GM19035 (cell line): ENCODE measurements at regions not wholly inside any gene's neighbourhood (a gene's known extent, or its start where the extent isn't known, plus 50 kb on each side); places are given as distances from the start of the nearest gene placed in this dataset.

Experiments
- ATAC-seq: cut with Tn5 transposase; IDR thresholded peaks from one replicate; pipeline ENCODE4 v1.9.1; 2021; ENCODE audit not compliant: unreplicated experiment

- no peak for ATAC-seq
These were observed 63.4 kb upstream of the PPP2R5A start for GRCh38 chr1:212221801-212222200.

DNA sequence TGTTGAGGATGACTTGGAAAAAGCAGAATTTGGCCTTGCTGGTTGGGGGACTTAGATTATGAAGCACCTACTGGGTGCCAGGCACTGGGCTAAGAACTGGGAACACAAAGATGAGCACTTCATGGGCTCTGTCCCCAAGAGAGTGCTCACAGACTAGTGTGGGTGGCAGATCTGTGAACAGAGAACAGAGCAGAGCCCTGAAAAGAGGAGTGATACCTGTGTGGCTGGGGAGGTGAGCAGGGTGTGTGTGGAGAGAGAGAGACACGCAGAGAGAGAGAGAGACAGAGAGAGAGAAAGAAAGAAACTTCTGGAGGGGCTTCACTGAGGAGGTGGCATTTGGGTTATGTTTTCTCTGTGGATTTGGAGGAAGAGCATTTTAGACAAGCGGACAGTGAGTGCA is 61.1 kb upstream of the PPP2R5A start:
- ATAC-seq: no peak

DNA sequence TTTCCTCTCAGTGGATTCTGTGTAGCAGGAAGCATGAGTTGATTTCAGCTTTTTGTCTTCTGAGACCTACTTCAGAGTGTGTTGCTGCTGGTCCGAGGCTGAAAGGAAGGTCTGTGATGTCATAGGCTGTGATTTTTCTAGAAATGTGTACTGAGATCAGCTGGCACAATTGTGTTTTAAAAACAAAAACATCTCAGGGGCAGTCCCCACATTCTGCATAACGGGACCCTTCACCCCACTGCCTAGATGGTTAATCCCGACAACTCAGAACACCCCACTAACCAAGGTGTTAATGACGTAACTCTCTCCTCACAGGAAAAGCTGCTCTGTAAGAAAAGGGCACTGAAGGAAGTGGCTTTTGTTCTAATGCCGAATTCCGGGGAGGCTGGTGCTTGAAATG is 59.8 kb upstream of the PPP2R5A start:
- no peak for ATAC-seq

GRCh38 chr1:212225871-212226302 is 59.3 kb upstream of the PPP2R5A start:
- no peak for ATAC-seq

DNA sequence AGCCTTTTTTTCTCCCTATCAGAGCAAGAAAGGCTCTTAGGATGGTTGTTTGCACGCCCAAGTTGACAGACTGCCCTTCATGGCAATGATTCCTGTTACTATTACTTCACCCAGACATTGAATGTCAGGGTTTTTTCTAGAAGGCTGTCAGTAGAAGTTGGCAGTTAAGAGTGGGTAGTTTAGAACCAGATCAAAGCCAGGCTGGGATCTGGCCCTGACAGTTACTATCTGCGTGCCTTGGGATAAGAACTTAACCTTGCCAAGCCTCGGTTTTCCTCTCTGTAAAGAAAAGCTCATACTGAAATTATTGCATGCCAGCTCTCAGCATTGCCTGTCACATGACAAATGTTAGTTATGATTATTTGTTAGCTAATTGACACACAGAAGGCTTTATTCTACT is 58.7 kb upstream of the PPP2R5A start:
- no peak for ATAC-seq

DNA sequence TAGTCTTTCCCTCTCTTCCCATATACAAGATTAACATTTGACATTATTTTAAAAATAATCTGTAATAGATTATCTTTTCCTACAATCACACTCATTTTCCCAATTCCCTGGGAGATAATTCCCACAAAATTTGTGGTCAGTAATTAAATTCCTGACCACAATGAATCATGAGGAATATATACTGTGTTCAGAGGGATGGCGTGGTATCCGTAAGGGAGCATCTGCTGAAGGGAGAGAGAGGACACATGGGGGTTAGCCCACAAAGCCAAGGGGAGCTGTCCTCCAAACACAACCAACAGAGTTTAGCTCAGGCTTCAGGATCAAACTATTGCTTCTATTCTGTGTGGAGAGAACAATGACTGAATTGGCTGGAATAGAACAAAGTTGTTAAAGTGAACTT is 57.1 kb upstream of the PPP2R5A start:
- ATAC-seq: no peak

GRCh38 chr1:212228591-212229119 is 56.6 kb upstream of the PPP2R5A start:
- no peak for ATAC-seq

DNA sequence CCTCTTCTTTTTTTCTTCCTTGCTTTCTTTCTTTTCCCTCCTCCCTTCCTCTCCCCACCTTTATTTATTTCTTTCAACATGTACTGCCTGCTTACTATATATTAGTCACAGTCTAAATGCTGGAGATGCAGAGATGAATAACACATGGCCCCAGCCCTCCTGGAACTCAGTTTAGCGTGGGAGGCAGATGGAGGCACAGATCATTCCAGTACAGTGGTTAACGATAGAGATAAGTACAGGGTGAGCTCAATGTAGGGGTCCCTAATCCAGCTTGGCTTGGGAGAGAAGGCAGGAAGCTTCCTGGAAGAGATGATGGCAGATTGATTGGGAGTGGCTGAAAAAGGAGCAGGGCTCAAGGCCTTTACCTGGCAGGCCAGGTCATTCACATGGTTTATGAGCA is 55.6 kb upstream of the PPP2R5A start:
- ATAC-seq: no peak

DNA sequence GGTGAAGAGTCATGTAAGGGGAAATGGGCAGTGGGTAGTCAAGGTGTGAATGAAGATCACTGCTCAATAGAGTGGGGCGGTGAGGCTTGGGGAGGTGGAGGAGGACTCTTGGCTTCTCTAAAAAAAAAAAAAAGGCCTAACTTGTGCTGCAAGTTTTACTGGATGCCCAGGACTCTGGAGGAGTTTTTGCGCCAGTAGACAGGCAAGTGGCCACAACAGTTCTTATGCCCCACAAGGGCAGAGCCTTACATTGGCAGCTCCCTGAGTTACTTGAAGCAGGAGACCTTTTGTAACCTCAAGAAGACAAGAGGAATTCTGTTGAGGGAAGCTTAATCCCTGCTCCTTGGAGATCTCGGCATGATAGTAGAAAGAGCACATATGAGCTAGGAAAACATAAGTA is 54.9 kb upstream of the PPP2R5A start:
- ATAC-seq: no peak

DNA sequence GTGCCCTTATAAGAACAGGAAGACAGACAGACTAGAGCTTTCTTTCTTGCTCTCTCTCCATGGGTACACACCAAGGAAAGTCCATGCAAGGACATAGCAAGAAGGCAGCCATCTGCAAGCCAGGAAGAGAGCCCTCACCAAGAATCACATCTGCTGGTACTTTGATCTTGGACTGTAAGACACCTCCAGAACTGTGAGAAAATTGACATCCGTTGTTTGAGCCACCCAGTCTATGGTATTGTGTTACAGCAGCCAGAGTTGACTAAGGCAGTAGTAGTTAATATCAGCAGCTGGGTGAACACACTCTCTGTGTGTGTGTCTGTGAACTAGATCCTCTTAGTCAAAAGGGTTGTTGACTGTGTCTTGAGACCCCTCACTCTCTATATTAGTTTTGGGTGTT is 53.8 kb upstream of the PPP2R5A start:
- ATAC-seq: no peak

DNA sequence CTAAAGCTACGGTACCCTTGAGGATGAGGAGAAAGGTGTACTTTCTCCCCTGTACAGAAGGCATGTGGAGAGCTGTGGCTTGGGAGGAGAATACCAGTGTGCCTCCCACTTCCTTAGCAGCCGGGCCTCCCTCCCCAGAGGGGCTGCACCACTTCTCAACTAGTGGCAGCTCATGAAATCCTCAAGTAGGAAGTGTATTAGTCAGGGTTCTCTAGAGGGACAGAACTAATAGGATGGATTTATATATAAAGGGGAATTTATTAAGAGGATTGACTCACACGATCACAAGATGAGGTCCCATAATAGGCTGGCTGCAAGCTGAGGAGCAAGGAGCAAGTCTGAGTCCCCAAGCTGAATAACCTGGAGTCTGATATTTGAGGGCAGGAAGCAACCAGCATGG is 53.1 kb upstream of the PPP2R5A start:
- ATAC-seq: no peak

DNA sequence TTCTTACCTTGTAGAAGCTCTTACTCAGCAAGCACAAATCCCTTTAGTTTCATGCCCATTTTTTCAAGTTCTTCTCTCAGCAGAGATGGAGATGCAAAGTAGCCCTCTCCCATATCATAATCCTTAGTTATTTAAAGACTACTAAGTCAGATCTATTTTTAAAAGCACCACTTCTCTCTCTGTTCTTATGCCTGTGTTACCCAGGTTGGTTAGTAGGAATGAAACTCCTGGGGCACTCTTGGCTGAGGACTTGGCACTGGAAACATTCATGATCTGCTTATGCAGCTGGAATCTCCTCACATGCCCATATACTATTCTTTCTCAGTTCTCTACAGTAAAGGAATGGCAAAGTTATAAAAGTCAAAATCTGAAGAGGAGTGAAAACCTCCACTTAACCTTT is 51.9 kb upstream of the PPP2R5A start:
- ATAC-seq: no peak

DNA sequence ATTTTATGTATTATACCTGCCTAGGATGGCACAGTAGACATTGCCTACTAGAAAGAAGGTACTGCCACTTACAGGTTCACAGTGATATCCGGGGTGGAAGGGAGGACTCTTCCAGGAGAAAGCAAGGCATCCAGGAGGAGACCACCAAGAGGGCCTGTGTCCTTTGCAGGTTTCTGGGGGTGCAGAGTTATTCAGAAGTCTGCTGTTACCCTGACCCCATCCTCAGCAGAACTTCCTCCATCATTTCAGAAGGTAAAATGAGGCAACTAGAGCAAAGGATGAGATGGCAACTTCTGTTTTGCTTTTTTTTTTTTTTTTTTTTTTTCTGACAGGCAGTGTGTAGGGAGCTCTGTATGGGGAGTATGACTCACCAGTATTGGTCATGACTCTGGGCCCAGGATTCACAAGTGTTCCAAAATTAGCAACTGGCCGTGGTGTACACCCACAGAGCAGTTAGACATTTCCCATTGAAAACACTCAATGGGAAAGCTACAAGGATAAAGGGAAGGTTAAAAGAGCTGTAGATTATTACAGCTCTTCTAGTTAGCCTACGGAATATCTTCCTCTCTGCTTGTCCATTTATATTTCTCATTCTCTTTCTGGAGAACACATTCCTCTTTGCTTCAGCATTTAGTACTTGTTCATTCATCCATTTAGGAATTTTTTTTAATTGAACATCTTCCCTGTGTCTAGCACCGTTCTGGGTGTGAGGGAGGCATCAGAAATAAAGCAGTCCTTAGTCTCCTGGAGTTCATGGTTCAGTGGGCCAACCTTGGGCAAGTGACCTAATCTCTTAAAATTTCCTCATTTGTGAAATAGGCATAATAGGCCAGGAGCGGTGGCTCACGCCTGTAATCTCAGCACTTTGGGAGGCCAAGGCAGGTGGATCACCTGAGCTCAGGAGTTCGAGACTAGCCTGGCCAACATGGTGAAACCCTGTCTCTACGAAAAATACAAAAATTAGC is 50.5 kb upstream of the PPP2R5A start:
- peak; percentile 66 for ATAC-seq
